SH-SY5Y (cell line): ENCODE measurements at regions not wholly inside any gene's neighbourhood (a gene's known extent, or its start where the extent isn't known, plus 50 kb on each side); places are given as distances from the start of the nearest gene placed in this dataset.

Experiments
- GATA2 ChIP-seq: IDR thresholded peaks from 2 replicates; pipeline ENCODE4 v1.6.1; 2011; ENCODE audit warnings: mild to moderate bottlenecking, low read depth, low read length
- GATA3 ChIP-seq: IDR thresholded peaks from 2 replicates; pipeline ENCODE4 v1.6.1; 2011; ENCODE audit warnings: low read depth, mild to moderate bottlenecking, low read length, moderate library complexity

DNA sequence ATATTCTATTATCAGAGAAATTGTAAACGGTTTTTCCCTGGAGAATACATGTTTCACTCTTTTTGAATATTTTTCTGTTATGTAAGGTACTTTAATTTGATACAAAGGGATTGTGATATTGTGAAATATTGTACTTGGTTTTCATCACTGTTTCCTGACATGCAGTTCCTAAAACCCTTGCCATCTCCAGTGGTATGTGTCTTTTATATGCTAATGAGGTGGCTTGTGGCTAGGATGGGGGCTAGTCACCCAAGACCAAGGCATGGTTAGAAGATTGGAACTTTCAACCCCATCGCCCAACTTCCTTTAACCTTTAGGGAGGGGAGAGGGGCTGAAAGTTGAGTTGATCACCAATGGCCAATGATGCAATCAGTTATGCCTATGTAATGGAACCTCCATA, 160.6 kb downstream of the TAF11L14 start:
- TF ChIP-seq GATA2 (no peak), GATA3 (no peak)
